ENCODE measurements at regions not wholly inside any gene's neighbourhood (a gene's known extent, or its start where the extent isn't known, plus 50 kb on each side); places are given as distances from the start of the nearest gene placed in this dataset.

- in situ Hi-C loops (cut with MboI; ENCODE audit: low sequenced_read_pairs) = no loop called here
- H3K9me3 ChIP-seq = no peaks in the 10 kb centered on the region
- no peaks in the 10 kb centered on the region for H3K4me1 ChIP-seq
- H3K36me3 ChIP-seq (replicated peaks) = no peaks in the 10 kb centered on the region
- no peak for DNase-seq (ENCODE audit: low spot score in 2 of 2)
- H3K27me3 ChIP-seq (ENCODE audit: low read depth) = peaks cover 5% of the 10 kb centered on the region; the same call in 1 of the 2 replicates
- H3K4me3 ChIP-seq = no peak overlapping the region
Observed at GRCh38 chr15:81516012-81516411, 142.0 kb upstream of the TMC3 start.

- Histone ChIP-seq H3K9me3 (no peaks in the 10 kb centered on the region), H3K4me1 (no peaks in the 10 kb centered on the region), H3K36me3 (replicated peaks) (no peaks in the 10 kb centered on the region), H3K4me3 (no peak overlapping the region), H3K27me3 (ENCODE audit: low read depth) (peaks cover 5% of the 10 kb centered on the region; the same call in 1 of the 2 replicates)
- DNase-seq (ENCODE audit: low spot score in 2 of 2) = no peak
- in situ Hi-C loops (cut with MboI; ENCODE audit: low sequenced_read_pairs) = no loop called here
Observed at GRCh38 chr15:81514725-81515124, 140.7 kb upstream of the TMC3 start.

- in situ Hi-C loops (cut with MboI; ENCODE audit: low sequenced_read_pairs) = no loop called here
- no peak for DNase-seq (ENCODE audit: low spot score in 2 of 2)
- Histone ChIP-seq H3K4me1 (no peaks in the 10 kb centered on the region), H3K36me3 (replicated peaks) (no peaks in the 10 kb centered on the region), H3K9me3 (no peaks in the 10 kb centered on the region), H3K4me3 (no peak overlapping the region), H3K27me3 (ENCODE audit: low read depth) (peaks cover 5% of the 10 kb centered on the region; the same call in 1 of the 2 replicates)
Observed at GRCh38 chr15:81511138-81511537, 137.1 kb upstream of the TMC3 start.

GRCh38 chr15:81507831-81508230 is 133.8 kb upstream of the TMC3 start:
- H3K9me3 ChIP-seq = no peaks in the 10 kb centered on the region
- DNase-seq (ENCODE audit: low spot score in 2 of 2) = no peak
- no peak overlapping the region for H3K4me3 ChIP-seq
- H3K27me3 ChIP-seq (ENCODE audit: low read depth) = no peaks in the 10 kb centered on the region
- H3K4me1 ChIP-seq = no peaks in the 10 kb centered on the region
- H3K36me3 ChIP-seq (replicated peaks) = no peaks in the 10 kb centered on the region
- in situ Hi-C loops (cut with MboI; ENCODE audit: low sequenced_read_pairs) = no loop called here

- no peaks in the 10 kb centered on the region for H3K4me1 ChIP-seq
- no peaks in the 10 kb centered on the region for H3K27me3 ChIP-seq (ENCODE audit: low read depth)
- in situ Hi-C loops (cut with MboI; ENCODE audit: low sequenced_read_pairs) = no loop called here
- H3K9me3 ChIP-seq = no peaks in the 10 kb centered on the region
- H3K4me3 ChIP-seq = no peak overlapping the region
- no peaks in the 10 kb centered on the region for H3K36me3 ChIP-seq (replicated peaks)
- DNase-seq (ENCODE audit: low spot score in 2 of 2) = no peak
Observed at GRCh38 chr15:81506936-81507335, 132.9 kb upstream of the TMC3 start.

- Histone ChIP-seq H3K27me3 (ENCODE audit: low read depth) (no peaks in the 10 kb centered on the region), H3K4me3 (no peak overlapping the region), H3K9me3 (no peaks in the 10 kb centered on the region), H3K36me3 (replicated peaks) (no peaks in the 10 kb centered on the region), H3K4me1 (no peaks in the 10 kb centered on the region)
- in situ Hi-C loops (cut with MboI; ENCODE audit: low sequenced_read_pairs) = no loop called here
- no peak for DNase-seq (ENCODE audit: low spot score in 2 of 2)
Observed at GRCh38 chr15:81506071-81506470, 132.1 kb upstream of the TMC3 start.

GRCh38 chr15:81504170-81504905 is 130.3 kb upstream of the TMC3 start:
- Histone ChIP-seq H3K36me3 (replicated peaks) (no peaks in the 10 kb centered on the region), H3K27me3 (ENCODE audit: low read depth) (no peaks in the 10 kb centered on the region), H3K9me3 (no peaks in the 10 kb centered on the region), H3K4me3 (no peak overlapping the region), H3K4me1 (no peaks in the 10 kb centered on the region)
- in situ Hi-C loops (cut with MboI; ENCODE audit: low sequenced_read_pairs) = no loop called here
- DNase-seq (ENCODE audit: low spot score in 2 of 2) = no peak

GRCh38 chr15:81502439-81502838 is 128.4 kb upstream of the TMC3 start:
- no peak overlapping the region for H3K4me3 ChIP-seq
- H3K36me3 ChIP-seq (replicated peaks) = no peaks in the 10 kb centered on the region
- no peak for DNase-seq (ENCODE audit: low spot score in 2 of 2)
- in situ Hi-C loops (cut with MboI; ENCODE audit: low sequenced_read_pairs) = no loop called here
- H3K27me3 ChIP-seq (ENCODE audit: low read depth) = no peaks in the 10 kb centered on the region
- H3K4me1 ChIP-seq = no peaks in the 10 kb centered on the region
- H3K9me3 ChIP-seq = no peaks in the 10 kb centered on the region

- DNase-seq (ENCODE audit: low spot score in 2 of 2) = no peak
- in situ Hi-C loops (cut with MboI; ENCODE audit: low sequenced_read_pairs) = no loop called here
Observed at GRCh38 chr15:81500081-81500480, 126.1 kb upstream of the TMC3 start.

GRCh38 chr15:81498294-81498693 is 124.3 kb upstream of the TMC3 start:
- Histone ChIP-seq H3K4me3 (no peak overlapping the region), H3K9me3 (no peaks in the 10 kb centered on the region), H3K27me3 (ENCODE audit: low read depth) (no peaks in the 10 kb centered on the region), H3K36me3 (replicated peaks) (no peaks in the 10 kb centered on the region), H3K4me1 (no peaks in the 10 kb centered on the region)
- in situ Hi-C loops (cut with MboI; ENCODE audit: low sequenced_read_pairs) = no loop called here
- no peak for DNase-seq (ENCODE audit: low spot score in 2 of 2)

More at GRCh38 chr15:81500081-81500480, 126.1 kb upstream of the TMC3 start:
- no peaks in the 10 kb centered on the region for H3K27me3 ChIP-seq (ENCODE audit: low read depth)
- H3K36me3 ChIP-seq (replicated peaks) = no peaks in the 10 kb centered on the region
- H3K4me1 ChIP-seq = no peaks in the 10 kb centered on the region
- H3K9me3 ChIP-seq = no peaks in the 10 kb centered on the region
- H3K4me3 ChIP-seq = no peak overlapping the region

- no peak overlapping the region for H3K4me3 ChIP-seq
- H3K4me1 ChIP-seq = no peaks in the 10 kb centered on the region
- peaks cover under 1% of the 10 kb centered on the region; the same call in 1 of the 2 replicates for H3K27me3 ChIP-seq (ENCODE audit: low read depth)
- no peaks in the 10 kb centered on the region for H3K36me3 ChIP-seq (replicated peaks)
- in situ Hi-C loops (cut with MboI; ENCODE audit: low sequenced_read_pairs) = no loop called here
- H3K9me3 ChIP-seq = no peaks in the 10 kb centered on the region
- DNase-seq (ENCODE audit: low spot score in 2 of 2) = no peak
Observed at GRCh38 chr15:81497238-81497637, 123.2 kb upstream of the TMC3 start.

- peaks cover 4% of the 10 kb centered on the region; the same call in 1 of the 2 replicates for H3K27me3 ChIP-seq (ENCODE audit: low read depth)
- in situ Hi-C loops (cut with MboI; ENCODE audit: low sequenced_read_pairs) = no loop called here
Observed at GRCh38 chr15:81495780-81496467, 121.9 kb upstream of the TMC3 start.

GRCh38 chr15:81492969-81493645 is 119.1 kb upstream of the TMC3 start:
- in situ Hi-C loops (cut with MboI; ENCODE audit: low sequenced_read_pairs) = no loop called here
- no peaks in the 10 kb centered on the region for H3K9me3 ChIP-seq
- H3K27me3 ChIP-seq (ENCODE audit: low read depth) = peaks cover 4% of the 10 kb centered on the region; the same call in 1 of the 2 replicates
- H3K36me3 ChIP-seq (replicated peaks) = no peaks in the 10 kb centered on the region
- no peak for DNase-seq (ENCODE audit: low spot score in 2 of 2)
- no peaks in the 10 kb centered on the region for H3K4me1 ChIP-seq
- no peak overlapping the region for H3K4me3 ChIP-seq

More at GRCh38 chr15:81495780-81496467, 121.9 kb upstream of the TMC3 start:
- H3K36me3 ChIP-seq (replicated peaks) = no peaks in the 10 kb centered on the region
- H3K9me3 ChIP-seq = no peaks in the 10 kb centered on the region
- DNase-seq (ENCODE audit: low spot score in 2 of 2) = no peak
- no peak overlapping the region for H3K4me3 ChIP-seq
- H3K4me1 ChIP-seq = no peaks in the 10 kb centered on the region

Data from HAP-1 (cell line).